HK-2 (cell line): ENCODE measurements at regions not wholly inside any gene's neighbourhood (a gene's known extent, or its start where the extent isn't known, plus 50 kb on each side); places are given as distances from the start of the nearest gene placed in this dataset.

Experiments
- DNase-seq: peaks from one replicate; pipeline ENCODE4 v3.0.0-alpha.2; 2018; ENCODE audit not compliant: unreplicated experiment

DNA sequence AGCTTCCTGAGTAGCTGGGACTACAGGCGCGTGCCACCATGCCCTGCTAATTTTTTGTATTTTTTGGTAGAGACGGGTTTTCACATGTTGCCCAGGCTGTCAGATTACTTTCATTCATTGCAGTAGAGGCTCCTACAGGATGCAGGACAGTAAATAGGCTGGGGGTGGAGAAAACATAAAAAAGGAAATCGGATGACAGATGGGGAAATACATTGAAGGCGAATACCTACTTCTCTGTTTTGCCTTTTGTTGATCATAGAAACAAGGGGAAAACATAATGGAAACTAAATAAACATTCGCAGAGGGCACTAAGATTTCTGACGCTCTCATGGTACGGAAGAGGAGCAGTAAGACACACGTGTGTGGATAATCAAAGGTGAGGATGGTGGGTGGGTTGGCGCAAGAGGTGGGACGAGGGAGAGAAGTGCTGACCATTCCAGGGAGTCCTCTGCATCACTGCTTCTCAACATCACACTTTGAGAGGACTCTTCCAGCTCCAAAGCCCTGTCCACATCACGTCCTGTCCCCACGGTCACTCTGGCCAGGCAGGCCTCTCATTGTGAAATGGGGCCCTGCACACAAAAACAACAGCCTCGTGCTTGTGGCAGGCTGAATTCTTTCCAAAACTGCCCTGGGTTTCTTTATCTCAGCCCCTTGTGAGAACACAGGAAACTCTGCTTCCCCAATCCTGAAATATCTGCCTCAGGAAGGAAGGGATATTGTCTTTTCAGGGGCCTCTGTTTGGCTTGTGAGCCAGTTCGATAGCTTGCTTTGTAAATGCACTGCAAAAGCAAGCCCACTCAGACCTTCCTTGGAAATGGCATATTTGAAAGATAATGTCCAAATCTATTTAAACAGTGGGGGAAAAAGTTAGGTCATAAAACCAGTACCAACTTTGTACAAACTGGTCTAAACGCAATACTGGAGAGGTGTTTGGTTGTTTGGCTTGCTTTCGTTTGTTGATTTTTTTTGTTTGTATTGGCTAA lies 188.5 kb downstream of the FOXO1 start:
- no peak for DNase-seq

DNA sequence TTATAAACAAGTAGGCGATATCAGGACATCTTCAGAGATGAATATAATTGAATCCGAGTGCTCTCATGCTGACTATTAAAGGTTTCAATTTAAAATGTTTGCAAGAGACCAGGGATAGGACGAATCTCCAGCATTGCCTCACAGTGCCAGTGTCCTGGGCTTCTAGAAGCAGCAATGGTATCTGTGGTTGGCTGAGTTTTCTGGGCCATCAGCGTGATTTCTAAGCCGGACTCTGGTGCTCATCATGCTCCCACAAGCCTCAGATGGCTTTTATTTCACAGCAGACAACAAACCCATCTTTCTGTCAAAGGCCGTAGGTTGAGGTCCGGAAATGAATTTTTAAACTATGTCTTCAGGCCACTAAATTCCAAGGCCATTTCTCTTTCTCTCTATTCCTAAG lies 187.7 kb downstream of the FOXO1 start:
- no peak for DNase-seq

GRCh38 chr13:40479196-40479845 lies 187.1 kb downstream of the FOXO1 start:
- DNase-seq = no peak

GRCh38 chr13:40480012-40480914 lies 186.2 kb downstream of the FOXO1 start:
- no peak for DNase-seq

- DNase-seq = no peak
Measured at GRCh38 chr13:40480915-40481516, 185.4 kb downstream of the FOXO1 start.

DNA sequence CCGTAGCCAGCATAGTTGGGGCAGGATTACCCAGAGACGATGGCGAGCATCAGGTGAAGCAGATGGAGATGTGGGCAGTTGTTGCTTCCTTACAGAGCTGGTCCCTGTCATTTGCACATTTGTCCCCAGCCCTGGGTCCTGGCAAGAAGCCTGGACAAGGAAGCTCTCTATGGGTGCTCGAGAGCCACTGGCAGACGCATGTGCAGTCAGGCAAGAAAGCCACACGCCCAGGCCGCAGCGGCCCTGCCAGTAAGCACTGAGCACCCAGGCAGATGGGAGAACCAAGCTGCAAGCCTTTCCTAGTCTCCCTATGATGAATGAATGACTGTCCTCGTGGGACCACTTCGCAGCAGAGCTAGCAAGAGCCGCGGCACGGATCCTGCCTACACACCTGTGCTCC lies 182.8 kb downstream of the FOXO1 start:
- DNase-seq = no peak

- no peak for DNase-seq
Measured at GRCh38 chr13:40484101-40484800, 182.2 kb downstream of the FOXO1 start.

DNA sequence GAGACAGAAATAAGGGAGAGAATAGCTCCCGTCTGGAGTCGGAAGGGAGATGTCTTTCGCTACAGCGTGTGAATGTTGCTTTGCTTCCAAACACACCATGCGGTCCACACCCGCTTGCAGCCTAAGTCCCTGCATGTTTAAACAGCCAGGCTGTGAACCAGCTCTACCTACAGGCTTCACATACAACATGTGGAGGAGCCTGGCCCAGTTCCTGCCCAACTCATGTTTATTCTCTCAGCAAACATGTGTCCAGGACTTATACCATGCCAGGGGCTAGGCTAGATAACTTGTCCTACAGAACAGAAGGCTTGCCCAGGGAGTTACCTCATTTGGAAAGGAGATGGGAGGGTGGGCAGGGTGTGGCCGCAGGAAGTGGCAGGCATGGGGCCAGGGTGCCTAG lies 181.5 kb downstream of the FOXO1 start:
- no peak for DNase-seq

- DNase-seq = no peak
Measured at GRCh38 chr13:40485611-40486517, 180.6 kb downstream of the FOXO1 start.

DNA sequence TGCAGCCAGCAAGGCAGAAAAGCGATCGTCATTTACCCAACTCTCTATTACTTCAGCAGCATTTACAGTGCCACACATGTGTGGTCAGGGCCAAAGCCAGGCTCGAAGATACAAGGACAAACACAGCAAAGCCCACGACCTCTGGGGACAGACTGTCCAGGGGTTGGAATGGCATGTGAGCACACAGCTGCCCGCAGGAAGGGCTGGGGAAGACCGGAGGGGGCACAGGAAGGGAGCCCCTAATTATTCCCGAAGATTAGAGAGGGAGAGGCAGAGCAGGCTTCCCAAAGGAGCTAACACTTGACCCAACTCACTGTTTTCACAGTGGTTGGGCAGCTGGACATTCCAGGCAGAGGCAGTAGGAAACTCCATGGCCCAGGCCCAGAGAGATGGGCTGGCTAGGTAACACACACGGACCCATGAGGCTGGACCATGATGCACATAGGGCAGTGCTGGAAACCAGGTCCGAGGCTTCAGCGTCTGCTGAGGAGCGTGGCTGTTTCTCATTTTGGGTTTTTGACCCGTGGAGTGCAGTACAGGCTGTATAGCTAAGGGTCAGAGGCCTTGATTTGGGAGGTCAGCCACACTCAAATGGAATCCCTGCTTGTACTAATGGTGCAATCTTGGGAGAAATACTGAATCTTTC lies 179.8 kb downstream of the FOXO1 start:
- DNase-seq = no peak

DNA sequence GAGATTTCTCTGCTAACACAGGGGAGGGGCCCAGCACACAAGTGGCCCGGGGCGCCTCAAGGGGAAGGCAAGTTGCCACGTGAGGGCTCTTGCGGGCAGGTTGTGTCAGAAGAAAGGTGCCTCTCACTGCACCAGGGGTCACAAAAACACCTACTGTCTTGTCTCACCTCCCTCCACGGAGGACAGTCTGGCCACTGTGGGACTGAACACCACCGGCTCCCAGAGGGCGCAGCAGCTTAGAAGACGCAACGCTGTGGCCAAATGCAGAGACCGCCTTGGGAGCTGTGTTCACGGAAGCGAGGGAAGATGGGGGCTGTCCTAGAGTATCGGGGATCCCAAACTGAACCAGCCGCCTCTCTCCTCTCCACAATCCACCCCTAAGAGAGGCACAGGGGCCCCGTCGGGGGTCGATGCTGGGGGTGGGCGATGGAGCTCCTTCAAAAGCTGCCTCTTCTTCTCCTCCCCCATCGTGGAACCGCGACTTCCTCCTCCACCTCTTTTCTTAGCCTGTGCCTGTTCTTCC lies 177.5 kb downstream of the FOXO1 start:
- DNase-seq = no peak

DNA sequence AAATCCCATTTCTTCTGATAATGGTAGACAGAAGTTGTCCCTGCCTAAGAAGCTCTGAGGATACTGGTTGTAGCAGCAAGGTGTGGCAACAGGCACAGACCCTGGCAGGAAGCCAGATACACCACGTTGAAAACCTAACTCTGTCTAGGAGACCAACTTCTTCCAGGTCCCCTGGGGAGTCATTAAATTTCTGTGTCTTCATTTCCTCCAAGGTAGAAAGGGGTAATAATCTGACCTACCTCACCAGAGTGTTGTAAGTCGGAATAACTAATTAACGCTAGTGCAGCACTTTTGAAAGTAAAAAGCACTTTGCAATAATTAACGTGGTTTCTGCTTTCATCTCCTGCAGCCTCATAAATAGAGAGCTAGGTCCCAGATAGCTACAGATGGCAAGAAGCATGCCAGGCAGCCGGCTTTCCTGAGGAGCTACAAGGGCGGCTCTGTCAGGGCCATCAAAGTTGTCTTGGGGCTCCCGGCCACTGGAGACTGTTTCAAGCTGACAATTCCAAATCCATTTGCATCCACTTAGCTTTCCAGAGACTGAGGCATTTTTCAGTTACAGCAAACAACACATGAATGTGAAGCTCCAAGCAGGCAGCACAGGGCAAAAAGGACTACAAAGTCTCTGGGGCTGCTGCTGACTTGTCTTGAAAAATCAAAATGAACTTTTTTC lies 176.2 kb downstream of the FOXO1 start:
- no peak for DNase-seq

GRCh38 chr13:40492511-40492910 lies 173.9 kb downstream of the FOXO1 start:
- no peak for DNase-seq

GRCh38 chr13:40494513-40494912 lies 171.9 kb downstream of the FOXO1 start:
- DNase-seq = no peak

GRCh38 chr13:40494946-40495620 lies 171.4 kb downstream of the FOXO1 start:
- no peak for DNase-seq

- DNase-seq = no peak
Measured at GRCh38 chr13:40495621-40496001, 170.8 kb downstream of the FOXO1 start.

GRCh38 chr13:40496035-40496810 lies 170.2 kb downstream of the FOXO1 start:
- DNase-seq = no peak
